GM21528 (cell line): ENCODE measurements at regions not wholly inside any gene's neighbourhood (a gene's known extent, or its start where the extent isn't known, plus 50 kb on each side); places are given as distances from the start of the nearest gene placed in this dataset.
"Not testable (repeated sequence)": the region's sequence is repeated elsewhere in the genome, so short reads cannot be mapped to it uniquely, and the experiment has no call there.

Experiments
- ATAC-seq: cut with Tn5 transposase; IDR thresholded peaks from one replicate; pipeline ENCODE4 v1.9.1; 2021; ENCODE audit warnings: mild to moderate bottlenecking, moderate library complexity; ENCODE audit not compliant: unreplicated experiment, low FRiP score

DNA sequence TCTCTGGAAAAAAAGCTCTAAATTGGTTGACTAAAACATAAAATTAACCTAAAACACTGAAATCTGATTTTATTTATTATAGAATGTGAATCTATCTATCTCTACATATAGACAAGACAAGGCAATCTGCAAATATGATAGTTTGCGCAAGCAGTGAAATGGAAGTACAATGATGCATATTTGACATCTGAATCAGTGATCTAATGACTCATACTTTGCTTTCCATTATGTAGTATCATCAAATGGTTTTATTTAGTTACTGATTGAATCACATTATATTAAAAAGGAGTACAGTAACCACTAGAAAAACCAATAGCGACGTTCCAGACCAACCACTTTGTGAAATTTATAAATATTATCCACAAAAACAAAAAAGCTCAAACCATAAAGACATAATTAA is 1969.3 kb downstream of the PCDH7 start:
- ATAC-seq = no peak

GRCh38 chr4:32697281-32697814 is 1977.2 kb downstream of the PCDH7 start:
- no peak for ATAC-seq

DNA sequence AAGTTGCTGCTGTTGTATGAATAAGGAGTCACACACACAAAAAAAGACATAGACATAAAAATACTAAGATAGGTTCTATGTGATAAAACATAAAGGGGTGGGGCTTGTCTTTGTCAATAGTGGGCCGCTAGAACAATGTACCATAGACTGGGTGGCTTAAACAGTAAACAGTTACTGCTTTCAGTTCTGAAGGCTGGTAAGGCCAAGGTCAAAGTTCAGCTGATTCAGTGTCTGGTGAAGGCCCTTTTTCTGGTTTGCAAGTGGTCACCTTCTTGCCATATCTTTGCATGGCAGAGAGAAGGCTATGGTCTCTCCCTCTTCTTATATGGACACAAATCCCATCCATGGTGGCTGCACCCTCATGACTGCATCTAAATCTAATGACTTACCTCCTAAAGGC is 1980.7 kb downstream of the PCDH7 start:
- ATAC-seq = no peak

- ATAC-seq = no peak
Measured at GRCh38 chr4:32706893-32707292, 1986.7 kb downstream of the PCDH7 start.

DNA sequence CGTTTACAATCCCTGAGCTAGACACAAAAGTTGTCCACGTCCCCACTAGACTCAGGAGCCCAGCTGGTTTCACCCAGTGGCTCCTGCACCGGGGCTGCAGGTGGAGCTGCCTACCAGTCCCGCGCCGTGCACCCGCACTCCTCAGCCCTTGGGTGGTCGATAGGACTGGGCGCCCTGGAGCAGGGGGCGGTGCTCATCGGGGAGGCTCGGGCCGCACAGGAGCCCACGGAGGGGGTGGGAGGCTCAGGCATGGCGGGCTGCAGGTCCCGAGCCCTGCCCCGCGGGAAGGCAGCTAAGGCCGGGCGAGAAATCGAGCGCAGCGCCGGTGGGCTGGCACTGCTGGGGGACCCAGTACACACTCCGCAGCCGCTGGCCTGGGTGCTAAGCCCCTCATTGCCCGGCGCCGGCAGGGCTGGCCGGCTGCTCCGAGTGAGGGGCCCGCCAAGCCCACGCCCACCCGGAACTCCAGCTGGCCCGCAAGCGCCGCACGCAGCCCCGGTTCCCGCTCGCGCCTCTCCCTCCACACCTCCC is 1996.0 kb downstream of the PCDH7 start:
- not testable (repeated sequence) for ATAC-seq

DNA sequence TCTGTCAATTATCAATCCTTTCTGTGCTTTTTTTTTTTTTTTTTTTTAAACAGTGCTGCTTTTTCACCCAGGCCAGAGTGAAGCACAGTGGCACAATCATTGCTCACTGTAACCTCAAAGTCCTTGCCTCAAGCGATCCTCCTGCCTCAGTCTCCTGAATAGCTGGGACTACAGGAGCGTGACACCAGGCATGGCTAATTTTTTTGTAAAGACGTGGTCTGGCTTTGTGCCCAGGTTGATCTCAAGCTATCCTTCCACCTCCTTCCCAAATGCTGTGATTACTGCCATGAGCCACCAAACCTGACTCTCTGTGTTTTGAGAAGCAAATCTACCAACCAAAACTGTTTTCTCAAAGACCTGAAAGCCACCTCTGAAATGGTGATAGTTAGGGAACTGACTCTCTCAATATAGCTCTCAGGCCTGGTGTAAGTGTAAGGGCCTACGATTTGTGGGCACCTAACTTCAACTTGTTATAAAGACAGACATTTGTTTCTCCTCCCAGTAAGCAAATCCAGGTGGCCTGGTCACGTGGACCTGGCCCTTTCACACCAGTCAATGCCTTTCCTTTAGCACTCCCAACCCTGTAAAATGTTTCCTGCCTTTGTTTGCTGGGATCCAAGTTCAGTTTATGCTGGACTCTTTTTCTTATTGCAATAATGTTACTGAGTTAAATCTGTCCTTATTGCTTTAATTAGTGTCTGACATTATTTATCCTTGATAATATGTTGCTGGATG is 2015.9 kb downstream of the PCDH7 start:
- ATAC-seq = no peak

- ATAC-seq = no peak
Measured at GRCh38 chr4:32744211-32744610, 2024.0 kb downstream of the PCDH7 start.

DNA sequence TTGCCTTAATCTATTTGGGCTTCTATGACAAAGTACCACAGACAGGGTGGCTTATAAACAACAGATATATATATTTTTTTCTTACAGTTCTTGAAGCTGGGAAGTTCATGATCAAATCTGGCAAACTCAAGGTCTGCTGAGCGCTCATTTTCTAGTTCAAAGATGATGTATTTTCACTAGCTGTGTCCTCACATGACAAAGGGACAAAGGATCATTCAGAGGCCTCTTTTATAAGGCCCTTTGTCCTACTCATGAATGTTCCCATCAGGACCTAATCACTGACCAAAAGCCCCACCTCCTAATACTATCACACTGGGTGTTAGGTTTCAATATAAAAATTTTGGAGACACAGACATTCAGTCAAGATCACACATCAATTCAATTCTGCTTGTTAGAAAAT is 2025.2 kb downstream of the PCDH7 start:
- no peak for ATAC-seq

GRCh38 chr4:32748061-32748460 is 2027.9 kb downstream of the PCDH7 start:
- no peak for ATAC-seq

DNA sequence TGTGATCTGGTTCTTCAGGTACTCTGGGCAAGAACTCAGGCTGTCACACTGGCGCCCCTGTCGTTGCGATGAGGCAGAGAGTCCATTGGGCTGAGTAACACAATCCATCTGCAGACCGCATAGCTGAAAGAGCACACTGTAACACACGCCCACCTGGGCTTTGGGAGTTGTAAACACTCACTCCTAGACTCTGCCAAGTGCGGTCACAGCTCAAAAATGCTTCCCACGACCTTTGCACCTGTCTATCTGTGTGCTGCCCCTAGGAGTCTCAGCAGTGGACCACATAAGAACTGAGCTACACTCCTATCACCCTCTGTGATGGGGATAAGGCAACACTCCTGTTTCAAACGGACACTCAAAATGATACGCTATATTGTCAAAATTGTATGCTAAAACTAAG is 2028.3 kb downstream of the PCDH7 start:
- ATAC-seq = no peak

- no peak for ATAC-seq
Measured at GRCh38 chr4:32752962-32753361, 2032.8 kb downstream of the PCDH7 start.

GRCh38 chr4:32768664-32769389 is 2048.7 kb downstream of the PCDH7 start:
- ATAC-seq = no peak

DNA sequence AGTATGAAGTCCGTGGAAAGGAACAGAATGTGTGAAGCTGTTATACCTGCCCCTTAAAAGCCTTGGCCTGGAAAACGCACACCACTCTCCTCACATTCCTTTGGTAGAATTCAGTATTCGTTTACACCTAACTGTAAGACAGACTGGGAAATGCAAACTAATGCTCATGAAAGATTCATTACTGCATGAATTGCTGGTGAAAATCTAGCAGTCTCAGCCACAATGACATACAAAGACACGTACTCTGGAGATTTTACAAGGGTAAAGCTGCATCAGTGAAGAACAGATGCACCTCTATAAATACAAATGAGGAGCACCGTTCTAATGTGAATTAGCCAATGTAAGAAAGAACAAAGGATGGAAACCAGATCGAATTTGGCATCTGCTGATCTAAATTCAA is 2051.3 kb downstream of the PCDH7 start:
- no peak for ATAC-seq

DNA sequence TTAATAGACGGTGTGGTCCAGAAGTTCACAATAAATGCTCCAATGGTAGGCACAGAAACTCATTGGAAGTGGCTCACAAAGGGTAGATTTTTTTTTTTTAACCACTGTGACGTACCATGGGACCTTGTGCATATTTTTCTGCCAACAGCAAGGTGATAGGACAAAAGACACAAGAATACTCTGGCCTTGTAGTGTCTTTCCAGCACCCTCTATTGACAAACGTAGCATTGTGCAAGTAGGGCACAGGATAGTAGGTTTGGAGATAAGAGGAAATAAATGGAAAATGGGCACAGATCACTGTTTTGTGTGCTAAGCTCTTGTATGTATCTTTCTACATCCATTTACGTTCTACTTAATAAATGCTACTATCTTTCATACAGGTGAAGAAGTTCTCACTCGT is 2054.9 kb downstream of the PCDH7 start:
- ATAC-seq = no peak

DNA sequence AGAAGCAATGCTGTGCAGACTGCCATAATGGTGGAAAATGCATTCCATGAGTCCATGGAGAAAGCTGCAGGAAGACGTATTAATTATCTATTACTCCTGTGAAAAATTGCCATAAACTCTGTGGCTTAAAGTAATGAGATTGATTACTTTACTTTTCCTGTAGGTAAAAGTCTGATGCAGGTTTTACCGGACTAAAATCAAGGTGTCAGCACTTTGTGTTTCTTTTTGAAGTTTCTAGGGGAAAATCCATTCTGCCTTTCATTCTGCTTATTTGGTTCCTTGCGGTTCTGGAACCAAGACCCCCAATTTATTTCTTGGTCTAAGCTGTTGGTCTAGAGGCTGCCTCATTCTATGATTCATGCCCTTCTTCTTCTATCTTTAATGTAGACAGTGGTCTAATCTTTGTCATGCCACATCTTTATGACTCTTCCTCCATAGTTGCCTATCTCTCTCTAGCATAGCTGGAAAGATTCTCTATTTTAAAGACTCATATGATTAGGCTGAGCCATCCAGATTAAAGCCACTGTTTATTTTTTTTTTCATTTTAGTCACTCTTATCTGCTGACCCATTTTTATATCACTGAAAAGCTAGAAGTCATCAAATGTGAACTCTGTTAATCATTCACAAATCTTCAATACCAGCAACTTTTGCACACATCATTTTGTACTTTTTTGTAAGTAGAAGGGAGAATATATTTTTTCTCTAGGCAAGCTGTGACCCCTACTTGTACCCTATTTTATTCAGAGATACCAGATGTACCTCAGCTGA is 2056.4 kb downstream of the PCDH7 start:
- no peak for ATAC-seq

DNA sequence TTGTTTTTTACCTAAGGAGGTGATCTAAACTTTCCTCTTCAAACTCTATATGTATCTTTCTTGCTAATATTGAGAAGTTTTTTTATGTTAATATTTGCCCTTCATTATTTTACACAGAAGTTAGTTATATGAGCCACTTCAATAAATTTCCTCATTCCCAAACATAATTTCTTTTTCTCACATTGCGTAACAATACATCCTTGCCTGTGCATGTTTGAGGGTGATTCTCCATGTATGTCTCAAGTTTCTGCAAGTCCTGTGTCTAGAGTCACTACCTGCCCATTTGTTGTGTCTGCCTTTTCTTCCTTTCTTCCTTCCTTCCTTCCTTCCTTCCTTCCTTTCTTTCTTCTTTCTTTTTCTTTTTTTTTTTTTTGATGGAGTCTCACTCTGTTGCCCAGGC is 2057.9 kb downstream of the PCDH7 start:
- no peak for ATAC-seq

DNA sequence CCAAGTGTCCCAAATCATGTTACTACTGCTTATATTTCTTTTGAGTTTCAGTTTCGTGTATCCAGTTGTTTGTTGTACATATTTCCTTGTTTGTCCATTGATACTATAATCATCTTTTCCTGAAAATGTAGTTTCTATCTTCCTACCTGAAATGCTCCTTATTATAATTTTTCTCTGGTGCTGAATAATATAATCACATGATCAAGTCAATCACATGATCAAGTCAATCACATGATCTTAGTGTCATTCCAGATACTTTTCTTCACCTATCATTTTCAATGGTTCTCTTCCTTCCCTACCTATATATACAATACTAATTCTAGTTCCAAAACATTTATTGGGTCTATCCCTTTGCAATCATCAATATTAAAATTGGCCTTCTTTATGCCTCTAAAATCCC is 2058.8 kb downstream of the PCDH7 start:
- ATAC-seq = no peak

DNA sequence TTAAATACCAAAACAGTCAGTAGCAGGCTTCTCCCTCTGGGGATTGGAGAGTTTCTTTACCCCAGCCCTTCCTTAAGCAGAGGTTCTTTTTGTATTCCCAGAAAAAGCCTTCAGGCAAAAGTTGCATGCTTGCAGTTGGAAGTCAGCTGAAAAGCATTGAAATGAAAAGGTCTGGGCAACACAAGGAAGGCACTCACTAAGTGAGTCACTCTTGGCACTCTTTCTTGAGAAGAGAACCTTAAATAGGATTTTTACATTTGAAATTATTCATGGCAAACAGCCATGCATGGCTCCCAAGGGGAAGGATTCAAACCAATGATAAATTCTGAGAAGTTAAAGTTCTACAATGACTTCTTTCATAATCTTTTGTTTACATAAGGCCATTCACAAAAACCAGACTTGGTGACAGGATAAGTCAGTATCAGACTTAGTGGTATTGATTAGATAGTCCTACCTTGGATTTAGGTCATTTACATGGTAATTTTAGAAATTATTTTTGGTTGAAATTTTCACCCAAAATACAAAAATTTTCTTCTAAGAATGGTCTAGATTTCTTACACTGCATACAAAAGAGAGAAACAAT is 2068.9 kb downstream of the PCDH7 start:
- ATAC-seq = no peak

GRCh38 chr4:32790803-32791202 is 2070.6 kb downstream of the PCDH7 start:
- no peak for ATAC-seq

- ATAC-seq = no peak
Measured at GRCh38 chr4:32798471-32799159, 2078.4 kb downstream of the PCDH7 start.
